ENCODE measurements at regions not wholly inside any gene's neighbourhood (a gene's known extent, or its start where the extent isn't known, plus 50 kb on each side); places are given as distances from the start of the nearest gene placed in this dataset.
"Not testable (repeated sequence)": the region's sequence is repeated elsewhere in the genome, so short reads cannot be mapped to it uniquely, and the experiment has no call there.

GRCh38 chr9:34863426-34863825 lies 94.7 kb upstream of the PHF24 start (continued):
- TF ChIP-seq, protein P1, sequence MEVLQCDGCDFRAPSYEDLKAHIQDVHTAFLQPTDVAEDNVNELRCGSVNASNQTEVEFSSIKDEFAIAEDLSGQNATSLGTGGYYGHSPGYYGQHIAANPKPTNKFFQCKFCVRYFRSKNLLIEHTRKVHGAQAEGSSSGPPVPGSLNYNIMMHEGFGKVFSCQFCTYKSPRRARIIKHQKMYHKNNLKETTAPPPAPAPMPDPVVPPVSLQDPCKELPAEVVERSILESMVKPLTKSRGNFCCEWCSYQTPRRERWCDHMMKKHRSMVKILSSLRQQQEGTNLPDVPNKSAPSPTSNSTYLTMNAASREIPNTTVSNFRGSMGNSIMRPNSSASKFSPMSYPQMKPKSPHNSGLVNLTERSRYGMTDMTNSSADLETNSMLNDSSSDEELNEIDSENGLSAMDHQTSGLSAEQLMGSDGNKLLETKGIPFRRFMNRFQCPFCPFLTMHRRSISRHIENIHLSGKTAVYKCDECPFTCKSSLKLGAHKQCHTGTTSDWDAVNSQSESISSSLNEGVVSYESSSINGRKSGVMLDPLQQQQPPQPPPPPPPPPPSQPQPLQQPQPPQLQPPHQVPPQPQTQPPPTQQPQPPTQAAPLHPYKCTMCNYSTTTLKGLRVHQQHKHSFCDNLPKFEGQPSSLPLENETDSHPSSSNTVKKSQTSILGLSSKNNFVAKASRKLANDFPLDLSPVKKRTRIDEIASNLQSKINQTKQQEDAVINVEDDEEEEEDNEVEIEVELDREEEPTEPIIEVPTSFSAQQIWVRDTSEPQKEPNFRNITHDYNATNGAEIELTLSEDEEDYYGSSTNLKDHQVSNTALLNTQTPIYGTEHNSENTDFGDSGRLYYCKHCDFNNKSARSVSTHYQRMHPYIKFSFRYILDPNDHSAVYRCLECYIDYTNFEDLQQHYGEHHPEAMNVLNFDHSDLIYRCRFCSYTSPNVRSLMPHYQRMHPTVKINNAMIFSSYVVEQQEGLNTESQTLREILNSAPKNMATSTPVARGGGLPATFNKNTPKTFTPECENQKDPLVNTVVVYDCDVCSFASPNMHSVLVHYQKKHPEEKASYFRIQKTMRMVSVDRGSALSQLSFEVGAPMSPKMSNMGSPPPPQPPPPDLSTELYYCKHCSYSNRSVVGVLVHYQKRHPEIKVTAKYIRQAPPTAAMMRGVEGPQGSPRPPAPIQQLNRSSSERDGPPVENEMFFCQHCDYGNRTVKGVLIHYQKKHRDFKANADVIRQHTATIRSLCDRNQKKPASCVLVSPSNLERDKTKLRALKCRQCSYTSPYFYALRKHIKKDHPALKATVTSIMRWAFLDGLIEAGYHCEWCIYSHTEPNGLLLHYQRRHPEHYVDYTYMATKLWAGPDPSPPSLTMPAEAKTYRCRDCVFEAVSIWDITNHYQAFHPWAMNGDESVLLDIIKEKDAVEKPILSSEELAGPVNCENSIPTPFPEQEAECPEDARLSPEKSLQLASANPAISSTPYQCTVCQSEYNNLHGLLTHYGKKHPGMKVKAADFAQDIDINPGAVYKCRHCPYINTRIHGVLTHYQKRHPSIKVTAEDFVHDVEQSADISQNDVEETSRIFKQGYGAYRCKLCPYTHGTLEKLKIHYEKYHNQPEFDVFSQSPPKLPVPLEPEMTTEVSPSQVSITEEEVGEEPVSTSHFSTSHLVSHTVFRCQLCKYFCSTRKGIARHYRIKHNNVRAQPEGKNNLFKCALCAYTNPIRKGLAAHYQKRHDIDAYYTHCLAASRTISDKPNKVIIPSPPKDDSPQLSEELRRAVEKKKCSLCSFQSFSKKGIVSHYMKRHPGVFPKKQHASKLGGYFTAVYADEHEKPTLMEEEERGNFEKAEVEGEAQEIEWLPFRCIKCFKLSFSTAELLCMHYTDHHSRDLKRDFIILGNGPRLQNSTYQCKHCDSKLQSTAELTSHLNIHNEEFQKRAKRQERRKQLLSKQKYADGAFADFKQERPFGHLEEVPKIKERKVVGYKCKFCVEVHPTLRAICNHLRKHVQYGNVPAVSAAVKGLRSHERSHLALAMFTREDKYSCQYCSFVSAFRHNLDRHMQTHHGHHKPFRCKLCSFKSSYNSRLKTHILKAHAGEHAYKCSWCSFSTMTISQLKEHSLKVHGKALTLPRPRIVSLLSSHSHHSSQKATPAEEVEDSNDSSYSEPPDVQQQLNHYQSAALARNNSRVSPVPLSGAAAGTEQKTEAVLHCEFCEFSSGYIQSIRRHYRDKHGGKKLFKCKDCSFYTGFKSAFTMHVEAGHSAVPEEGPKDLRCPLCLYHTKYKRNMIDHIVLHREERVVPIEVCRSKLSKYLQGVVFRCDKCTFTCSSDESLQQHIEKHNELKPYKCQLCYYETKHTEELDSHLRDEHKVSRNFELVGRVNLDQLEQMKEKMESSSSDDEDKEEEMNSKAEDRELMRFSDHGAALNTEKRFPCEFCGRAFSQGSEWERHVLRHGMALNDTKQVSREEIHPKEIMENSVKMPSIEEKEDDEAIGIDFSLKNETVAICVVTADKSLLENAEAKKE (CRISPR knock-in tag; IDR thresholded peaks at IDR 0.05): no peak

DNA sequence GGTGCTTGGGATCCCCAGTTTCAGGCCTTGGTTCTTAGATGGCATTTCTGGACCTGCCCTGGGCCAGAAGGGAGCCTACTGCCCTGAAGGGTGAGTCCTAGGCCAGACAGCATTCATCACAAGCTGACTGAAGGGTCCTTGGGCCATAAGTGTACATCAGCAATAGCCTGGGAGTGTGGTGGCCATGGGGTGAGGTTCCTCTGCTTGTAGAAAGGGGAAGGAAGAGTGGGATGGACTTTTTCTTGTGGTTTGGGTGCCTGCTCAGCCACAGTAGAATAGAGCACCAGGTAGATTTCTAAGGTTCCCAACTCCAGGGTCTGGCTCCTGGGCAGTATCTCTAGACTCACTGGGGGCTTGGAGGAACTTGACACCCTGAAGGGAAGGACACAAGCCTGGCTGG lies 95.2 kb upstream of the PHF24 start:
- Histone ChIP-seq H3K4me2 (no peak overlapping the region), H3K4me1 (ENCODE audit: insufficient read depth) (no peaks in the 10 kb centered on the region), H3K9me2 (ENCODE audit: insufficient read depth) (0 out of 2 replicates have a peak, but pooled peaks cover 4% of the 10 kb centered on the region), H3K36me3 (ENCODE audit: insufficient read depth) (no peaks in the 10 kb centered on the region), H2AFZ (no peak overlapping the region), H3K4me3 (no peak overlapping the region), H4K20me1 (replicated peaks; ENCODE audit: insufficient read depth) (no peaks in the 10 kb centered on the region), H3K27ac (ENCODE audit: low read depth) (no peak overlapping the region), H3K79me2 (replicated peaks; ENCODE audit: insufficient read depth) (no peaks in the 10 kb centered on the region), H3K27me3 (ENCODE audit: insufficient read depth) (no peaks in the 10 kb centered on the region), H3F3A (replicated peaks; ENCODE audit: low read depth) (no peaks in the 10 kb centered on the region)
- no peak for TF ChIP-seq EZH2 (IDR thresholded peaks at IDR 0.05; ENCODE audit: low read depth, unreplicated experiment)
- ATAC-seq (no peak), DNase-seq (ENCODE audit: low spot score) (no peak)
- Mint-ChIP-seq H3K9me3 (peaks cover 17% of the 10 kb centered on the region), H3K27ac (no peak overlapping the region), H3K27me3 (ENCODE audit: insufficient read depth, low read depth, poor library complexity) (peaks cover 2% of the 10 kb centered on the region), H3K36me3 (ENCODE audit: low read depth) (no peaks in the 10 kb centered on the region; the same call in 2 of the 3 replicates), H3K4me1 (no peaks in the 10 kb centered on the region), H3K4me3 (no peak overlapping the region)

- no peaks in the 10 kb centered on the region for H3K79me2 ChIP-seq (replicated peaks; ENCODE audit: insufficient read depth)
- Mint-ChIP-seq H3K27me3 (ENCODE audit: insufficient read depth, low read depth, poor library complexity) (peaks cover 2% of the 10 kb centered on the region), H3K4me3 (no peak overlapping the region), H3K27ac (no peak overlapping the region), H3K36me3 (ENCODE audit: low read depth) (no peaks in the 10 kb centered on the region; the same call in 2 of the 3 replicates), H3K9me3 (peaks cover 22% of the 10 kb centered on the region), H3K4me1 (no peaks in the 10 kb centered on the region)
- H3K36me3 ChIP-seq (ENCODE audit: insufficient read depth): no peaks in the 10 kb centered on the region
- H3K4me2 ChIP-seq: no peak overlapping the region
- no peaks in the 10 kb centered on the region for H3F3A ChIP-seq (replicated peaks; ENCODE audit: low read depth)
- ATAC-seq: no peak
- DNase-seq (ENCODE audit: low spot score): no peak
- no peaks in the 10 kb centered on the region for H3K27me3 ChIP-seq (ENCODE audit: insufficient read depth)
- no peak overlapping the region for H3K4me3 ChIP-seq
- H2AFZ ChIP-seq: no peak overlapping the region
- 0 out of 2 replicates have a peak, but pooled peaks cover 4% of the 10 kb centered on the region for H3K9me2 ChIP-seq (ENCODE audit: insufficient read depth)
- H3K27ac ChIP-seq (ENCODE audit: low read depth): no peak overlapping the region
- no peaks in the 10 kb centered on the region for H4K20me1 ChIP-seq (replicated peaks; ENCODE audit: insufficient read depth)
- TF ChIP-seq ZNF331 (CRISPR knock-in tag; IDR thresholded peaks at IDR 0.05; ENCODE audit: low read depth): no peak
- no peaks in the 10 kb centered on the region for H3K4me1 ChIP-seq (ENCODE audit: insufficient read depth)
Measured at GRCh38 chr9:34862043-34862442, 96.0 kb upstream of the PHF24 start.

GRCh38 chr9:34855016-34855415 lies 103.1 kb upstream of the PHF24 start:
- H3K4me3 Mint-ChIP-seq; H3K27me3 ChIP-seq (ENCODE audit: insufficient read depth); H3K36me3 ChIP-seq (ENCODE audit: insufficient read depth); H3K4me1 ChIP-seq (ENCODE audit: insufficient read depth); H3K4me3 ChIP-seq; H3K79me2 ChIP-seq (replicated peaks; ENCODE audit: insufficient read depth); H3K27ac ChIP-seq (ENCODE audit: low read depth); H3K36me3 Mint-ChIP-seq (ENCODE audit: low read depth); H3F3A ChIP-seq (replicated peaks; ENCODE audit: low read depth); H3K9me2 ChIP-seq (ENCODE audit: insufficient read depth); H3K4me2 ChIP-seq; H3K27me3 Mint-ChIP-seq (ENCODE audit: insufficient read depth, low read depth, poor library complexity); H2AFZ ChIP-seq; H3K4me1 Mint-ChIP-seq; DNase-seq (ENCODE audit: low spot score); H3K27ac Mint-ChIP-seq; H4K20me1 ChIP-seq (replicated peaks; ENCODE audit: insufficient read depth); ATAC-seq: not testable (repeated sequence)
- H3K9me3 Mint-ChIP-seq: peaks cover 44% of the 10 kb centered on the region
